GM11168 (cell line): ENCODE measurements at regions not wholly inside any gene's neighbourhood (a gene's known extent, or its start where the extent isn't known, plus 50 kb on each side); places are given as distances from the start of the nearest gene placed in this dataset.

Source experiments
- in situ Hi-C: fragments of 300-500 bp; cut with MboI; formaldehyde crosslinking; loops from one replicate; pipeline ENCODE4 v1.12.0; 2022; ENCODE audit warnings: low sequenced_read_pairs; ENCODE audit not compliant: unreplicated experiment

- in situ Hi-C loops: no loop called here
These were observed 727.6 kb downstream of the PTPRU start for GRCh38 chr1:29963946-29964345.

- in situ Hi-C loops: no loop called here
These were observed 726.5 kb downstream of the PTPRU start for GRCh38 chr1:29962831-29963247.

- in situ Hi-C loops: no loop called here
These were observed 726.0 kb downstream of the PTPRU start for GRCh38 chr1:29962336-29962735.

- in situ Hi-C loops: no loop called here
These were observed 725.2 kb downstream of the PTPRU start for GRCh38 chr1:29961293-29962059.

- in situ Hi-C loops: no loop called here
These were observed 724.6 kb downstream of the PTPRU start for GRCh38 chr1:29960876-29961275.

- in situ Hi-C loops: no loop called here
These were observed 723.9 kb downstream of the PTPRU start for GRCh38 chr1:29960156-29960755.

- in situ Hi-C loops: no loop called here
These were observed 723.0 kb downstream of the PTPRU start for GRCh38 chr1:29959356-29959755.

GRCh38 chr1:29958271-29958670, 721.9 kb downstream of the PTPRU start:
- in situ Hi-C loops: no loop called here

GRCh38 chr1:29956349-29957030, 720.2 kb downstream of the PTPRU start:
- in situ Hi-C loops: no loop called here

GRCh38 chr1:29954591-29954990, 718.3 kb downstream of the PTPRU start:
- in situ Hi-C loops: no loop called here

- in situ Hi-C loops: no loop called here
These were observed 717.6 kb downstream of the PTPRU start for GRCh38 chr1:29953961-29954360.

GRCh38 chr1:29949676-29950075, 713.4 kb downstream of the PTPRU start:
- in situ Hi-C loops: no loop called here

GRCh38 chr1:29948581-29948980, 712.3 kb downstream of the PTPRU start:
- in situ Hi-C loops: no loop called here

GRCh38 chr1:29946057-29946456, 709.7 kb downstream of the PTPRU start:
- in situ Hi-C loops: no loop called here

- in situ Hi-C loops: no loop called here
These were observed 709.1 kb downstream of the PTPRU start for GRCh38 chr1:29945426-29945825.

GRCh38 chr1:29944253-29944905, 708.1 kb downstream of the PTPRU start:
- in situ Hi-C loops: no loop called here

- in situ Hi-C loops: no loop called here
These were observed 706.7 kb downstream of the PTPRU start for GRCh38 chr1:29943034-29943433.

- in situ Hi-C loops: no loop called here
These were observed 702.8 kb downstream of the PTPRU start for GRCh38 chr1:29939079-29939478.

- in situ Hi-C loops: no loop called here
These were observed 701.0 kb downstream of the PTPRU start for GRCh38 chr1:29937356-29937755.

GRCh38 chr1:29936031-29936544, 699.8 kb downstream of the PTPRU start:
- in situ Hi-C loops: no loop called here
